HepG2 (cell line): ENCODE measurements at regions not wholly inside any gene's neighbourhood (a gene's known extent, or its start where the extent isn't known, plus 50 kb on each side); places are given as distances from the start of the nearest gene placed in this dataset.

Experiments
- ASH2L ChIP-seq: fragments of 300-600, 200-600 bp; sonication (generic); IDR thresholded peaks from 2 replicates; pipeline ENCODE4 v1.7.0; 2017; ENCODE audit warnings: low read depth, mild to moderate bottlenecking, moderate library complexity, mixed read lengths, low read length; ENCODE audit not compliant: insufficient read length
- CTCF ChIP-seq: sonication (generic); formaldehyde crosslinking; IDR thresholded peaks from 2 replicates; pipeline ENCODE4 v1.5.0; 2020; ENCODE audit warnings: mild to moderate bottlenecking, missing genetic modification reagents, moderate library complexity
- HNRNPL ChIP-seq: fragments of 200-400 bp; formaldehyde crosslinking; IDR thresholded peaks from 2 replicates; pipeline ENCODE4 v1.6.1; 2017; ENCODE audit warnings: mild to moderate bottlenecking, low read depth, low read length
- NR2C2 ChIP-seq: sonication (generic); formaldehyde crosslinking; IDR thresholded peaks from 2 replicates; pipeline ENCODE4 v1.4.0; 2020; ENCODE audit warnings: missing genetic modification reagents, mild to moderate bottlenecking, moderate library complexity, borderline replicate concordance
- RXRA ChIP-seq: sonication (generic); formaldehyde crosslinking; IDR thresholded peaks from 2 replicates; pipeline ENCODE4 v1.5.1; 2020; ENCODE audit warnings: missing genetic modification reagents
- SMARCE1 ChIP-seq: fragments of 450-650 bp; IDR thresholded peaks from 2 replicates; pipeline ENCODE4 v1.6.1; 2017; ENCODE audit warnings: borderline replicate concordance
- SNAI1 ChIP-seq: sonication (generic); formaldehyde crosslinking; IDR thresholded peaks from 2 replicates; pipeline ENCODE4 v1.5.0; 2020; ENCODE audit warnings: mild to moderate bottlenecking, missing genetic modification reagents, borderline replicate concordance
- SUZ12 ChIP-seq: fragments of 150-350 bp; IDR thresholded peaks from 2 replicates; pipeline ENCODE4 v1.6.1; 2014; ENCODE audit warnings: low read depth, low read length
- ZNF230 ChIP-seq: sonication (generic); formaldehyde crosslinking; IDR thresholded peaks from 2 replicates; pipeline ENCODE4 v1.4.0; 2020; ENCODE audit warnings: mild to moderate bottlenecking, missing genetic modification reagents
- ZNF354B ChIP-seq: sonication (generic); formaldehyde crosslinking; IDR thresholded peaks from 2 replicates; pipeline ENCODE4 v1.8.0; 2022; ENCODE audit warnings: mild to moderate bottlenecking, missing genetic modification reagents
- TF ChIP-seq, protein P1 (sequence below): sonication (generic); formaldehyde crosslinking; IDR thresholded peaks from 2 replicates; pipeline ENCODE4 v1.5.0; 2020; ENCODE audit warnings: mild to moderate bottlenecking, missing genetic modification reagents
- TF ChIP-seq, protein P2 (sequence below): IDR thresholded peaks from 2 replicates; pipeline ENCODE4 v1.6.1; 2012; ENCODE audit warnings: inconsistent platforms

- TF ChIP-seq SUZ12 (no peak), CTCF (no peak), NR2C2 (CRISPR knock-in tag) (no peak), HNRNPL (no peak), SMARCE1 (no peak), RXRA (CRISPR knock-in tag) (no peak), ZNF230 (CRISPR knock-in tag) (no peak), ASH2L (no peak), SNAI1 (CRISPR knock-in tag) (no peak), ZNF354B (CRISPR knock-in tag) (no peak)
- TF ChIP-seq, protein P1, sequence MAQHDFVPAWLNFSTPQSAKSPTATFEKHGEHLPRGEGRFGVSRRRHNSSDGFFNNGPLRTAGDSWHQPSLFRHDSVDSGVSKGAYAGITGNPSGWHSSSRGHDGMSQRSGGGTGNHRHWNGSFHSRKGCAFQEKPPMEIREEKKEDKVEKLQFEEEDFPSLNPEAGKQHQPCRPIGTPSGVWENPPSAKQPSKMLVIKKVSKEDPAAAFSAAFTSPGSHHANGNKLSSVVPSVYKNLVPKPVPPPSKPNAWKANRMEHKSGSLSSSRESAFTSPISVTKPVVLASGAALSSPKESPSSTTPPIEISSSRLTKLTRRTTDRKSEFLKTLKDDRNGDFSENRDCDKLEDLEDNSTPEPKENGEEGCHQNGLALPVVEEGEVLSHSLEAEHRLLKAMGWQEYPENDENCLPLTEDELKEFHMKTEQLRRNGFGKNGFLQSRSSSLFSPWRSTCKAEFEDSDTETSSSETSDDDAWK (CRISPR knock-in tag) = no peak
- TF ChIP-seq, protein P2, sequence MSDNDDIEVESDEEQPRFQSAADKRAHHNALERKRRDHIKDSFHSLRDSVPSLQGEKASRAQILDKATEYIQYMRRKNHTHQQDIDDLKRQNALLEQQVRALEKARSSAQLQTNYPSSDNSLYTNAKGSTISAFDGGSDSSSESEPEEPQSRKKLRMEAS = no peak
These were observed 672.2 kb downstream of the INHBA start for GRCh38 chr7:41030673-41031072.
